GM12865 (cell line): ENCODE measurements at regions not wholly inside any gene's neighbourhood (a gene's known extent, or its start where the extent isn't known, plus 50 kb on each side); places are given as distances from the start of the nearest gene placed in this dataset.

Source experiments
- DNase-seq: peaks from one replicate; pipeline ENCODE4 v3.0.0; 2010; ENCODE audit warnings: low read depth
- H3K4me3 ChIP-seq: 2 replicates; pipeline ENCODE4 v1.5.1; 2011; ENCODE audit warnings: mild to moderate bottlenecking, low read depth, low read length, control low read depth
- CTCF ChIP-seq: IDR thresholded peaks from 2 replicates; pipeline ENCODE4 v1.5.1; 2011; ENCODE audit warnings: low read length, control low read depth, low read depth, inconsistent platforms; ENCODE audit not compliant: insufficient read depth; ENCODE audit errors: missing control alignments

- no peak for DNase-seq
- no peak for TF ChIP-seq CTCF
- H3K4me3 ChIP-seq = no peak overlapping the region
These were observed 135.7 kb upstream of the ZFHX3 start for GRCh38 chr16:73183611-73184092.

- TF ChIP-seq CTCF = no peak
- peak; percentile 6 for DNase-seq
These were observed 131.9 kb upstream of the ZFHX3 start for GRCh38 chr16:73179705-73180331.

GRCh38 chr16:73177729-73178295 lies 129.9 kb upstream of the ZFHX3 start:
- DNase-seq = no peak
- no peak for TF ChIP-seq CTCF
- H3K4me3 ChIP-seq = no peak overlapping the region

More at GRCh38 chr16:73179705-73180331, 131.9 kb upstream of the ZFHX3 start:
- H3K4me3 ChIP-seq = no peak overlapping the region

GRCh38 chr16:73176577-73177013 lies 128.7 kb upstream of the ZFHX3 start:
- no peak overlapping the region for H3K4me3 ChIP-seq
- no peak for DNase-seq
- TF ChIP-seq CTCF = no peak

- TF ChIP-seq CTCF = no peak
- no peak overlapping the region for H3K4me3 ChIP-seq
- no peak for DNase-seq
These were observed 125.2 kb upstream of the ZFHX3 start for GRCh38 chr16:73172973-73173709.

- DNase-seq = no peak
- no peak for TF ChIP-seq CTCF
- H3K4me3 ChIP-seq = no peak overlapping the region
These were observed 124.5 kb upstream of the ZFHX3 start for GRCh38 chr16:73172241-73172972.
